Glomerular visceral epithelial cell (primary cell): ENCODE measurements at regions not wholly inside any gene's neighbourhood (a gene's known extent, or its start where the extent isn't known, plus 50 kb on each side); places are given as distances from the start of the nearest gene placed in this dataset.

ENCODE experiments used
- DNase-seq: peaks from one replicate; pipeline ENCODE4 v3.0.0-alpha.2; 2016; ENCODE audit errors: extremely low spot score

- DNase-seq: no peak
These were observed 146.7 kb downstream of the CARTPT start for GRCh38 chr5:71865665-71866320.

DNA sequence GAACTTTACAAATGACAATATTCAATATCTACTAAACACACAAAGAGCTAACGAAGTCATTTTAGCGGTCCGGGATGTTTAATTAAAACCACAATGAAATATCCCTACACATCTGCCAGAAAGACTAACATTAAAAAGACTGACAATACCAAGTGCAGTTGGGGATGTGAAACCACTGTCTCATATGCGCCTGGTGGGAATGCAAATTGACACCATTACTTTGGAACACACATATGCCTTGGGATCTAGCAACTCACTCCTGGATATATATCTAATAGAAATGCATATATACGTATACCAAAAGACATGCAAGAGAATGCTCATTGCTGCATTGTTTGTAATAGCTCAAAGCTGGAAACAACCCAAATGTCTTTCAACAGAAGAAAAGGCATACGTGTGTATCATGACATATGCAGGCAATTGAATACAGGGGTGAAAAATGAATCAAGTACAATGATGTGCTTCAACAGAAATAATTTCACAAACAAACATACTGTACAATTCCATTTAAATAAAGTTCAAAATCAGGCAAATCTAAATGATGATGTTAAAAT is 153.3 kb downstream of the CARTPT start:
- no peak for DNase-seq

- DNase-seq: no peak
These were observed 154.1 kb downstream of the CARTPT start for GRCh38 chr5:71873191-71873591.

DNA sequence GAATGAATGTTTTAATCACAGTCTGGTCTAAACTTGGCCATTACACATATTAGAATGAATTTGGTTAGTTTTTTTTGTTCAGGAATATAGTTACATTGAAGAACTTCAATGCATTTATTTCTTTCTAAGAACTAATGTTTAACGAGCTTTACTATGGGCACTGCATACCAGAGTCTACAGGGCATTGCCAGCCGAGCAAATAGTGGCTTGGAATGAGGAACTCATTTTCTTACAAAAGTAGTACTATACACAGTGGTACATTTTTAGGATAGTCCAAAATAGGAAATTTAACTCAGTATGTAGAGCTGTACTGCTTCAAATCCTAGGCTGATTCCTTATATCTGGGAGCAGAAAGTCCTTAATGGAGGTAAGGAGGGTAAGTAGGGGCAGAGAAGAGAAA is 155.4 kb downstream of the CARTPT start:
- DNase-seq: no peak

- no peak for DNase-seq
These were observed 158.4 kb downstream of the CARTPT start for GRCh38 chr5:71877511-71877910.

GRCh38 chr5:71880536-71880935 is 161.5 kb downstream of the CARTPT start:
- DNase-seq: no peak

DNA sequence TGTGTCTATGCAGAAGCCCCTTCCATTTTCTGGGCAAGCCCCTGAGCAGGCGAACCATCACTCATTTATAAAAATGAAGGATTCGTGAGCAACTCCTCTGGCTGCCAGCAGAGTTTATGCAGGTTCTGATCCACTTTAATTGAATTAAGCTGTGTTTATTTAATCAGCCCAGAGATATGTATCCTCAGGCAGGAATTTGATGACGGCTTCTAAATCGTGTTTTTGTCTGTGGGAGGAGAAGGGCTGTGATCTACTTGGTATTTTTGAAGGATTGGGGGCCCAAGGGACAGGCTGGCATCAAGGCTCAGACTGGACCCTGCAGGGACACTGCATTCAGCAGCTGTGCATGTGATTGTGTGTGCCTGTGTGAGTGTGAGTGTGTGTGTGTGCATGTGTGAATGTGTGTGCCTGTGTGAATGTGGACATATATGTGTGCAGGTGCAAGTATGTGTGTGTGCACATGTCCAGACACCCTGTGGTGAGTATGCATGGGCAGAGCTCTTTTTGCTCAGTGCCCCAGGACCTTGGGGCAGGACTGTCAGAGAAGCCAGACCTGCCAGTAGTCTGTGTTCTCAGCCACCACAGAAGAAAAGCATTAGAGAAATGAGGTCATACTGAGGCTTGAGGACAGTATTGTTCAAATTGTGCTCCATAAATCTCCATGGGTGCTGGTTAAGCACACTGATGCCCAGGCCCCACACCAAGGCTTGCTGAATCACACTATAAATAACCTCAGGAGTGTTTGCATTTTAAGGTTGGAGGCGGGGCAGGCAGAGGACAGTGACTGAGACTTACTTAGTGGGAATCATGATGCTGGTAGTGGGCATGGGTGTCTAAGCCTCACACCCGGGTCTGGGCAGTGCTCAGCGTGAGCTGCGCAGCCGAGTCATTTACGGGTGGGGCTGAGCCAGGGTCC is 164.0 kb downstream of the CARTPT start:
- no peak for DNase-seq

DNA sequence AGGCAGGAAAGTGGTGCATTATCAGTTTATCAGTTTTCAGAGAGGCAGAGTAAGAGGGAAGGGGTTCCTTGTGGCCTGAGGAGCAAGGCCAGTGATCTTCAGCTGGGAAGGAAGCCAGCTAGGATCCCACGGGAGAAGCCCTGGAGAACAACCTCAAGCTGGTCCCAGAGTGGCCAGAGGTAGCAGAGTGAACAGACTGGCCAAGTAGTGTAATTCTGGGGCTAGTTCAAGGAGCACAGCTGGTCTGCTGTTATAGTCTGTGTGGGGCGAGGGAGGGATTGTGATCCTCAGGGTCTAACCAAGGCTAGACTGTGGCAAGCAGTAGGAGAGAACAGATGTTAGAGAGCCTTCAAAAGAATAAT is 164.6 kb downstream of the CARTPT start:
- DNase-seq: no peak

DNA sequence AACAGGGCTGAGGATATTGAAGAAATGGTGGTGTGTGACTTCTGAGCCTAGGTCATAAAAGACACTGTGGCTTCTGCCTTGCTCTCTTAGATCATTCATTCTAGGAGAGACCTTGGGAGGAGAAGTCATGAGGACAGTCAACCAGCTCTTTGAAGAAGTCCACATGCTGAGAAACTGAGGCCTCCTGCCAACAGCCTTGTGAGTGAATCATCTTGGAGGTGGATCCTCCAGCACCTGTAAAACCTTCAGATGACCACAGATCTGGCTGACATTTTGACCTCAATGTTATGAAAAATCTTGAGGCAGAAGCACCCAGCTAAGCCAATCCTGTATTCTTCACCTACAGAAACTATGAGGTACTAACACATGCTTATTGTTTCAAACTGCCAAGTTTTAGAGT is 165.9 kb downstream of the CARTPT start:
- no peak for DNase-seq

DNA sequence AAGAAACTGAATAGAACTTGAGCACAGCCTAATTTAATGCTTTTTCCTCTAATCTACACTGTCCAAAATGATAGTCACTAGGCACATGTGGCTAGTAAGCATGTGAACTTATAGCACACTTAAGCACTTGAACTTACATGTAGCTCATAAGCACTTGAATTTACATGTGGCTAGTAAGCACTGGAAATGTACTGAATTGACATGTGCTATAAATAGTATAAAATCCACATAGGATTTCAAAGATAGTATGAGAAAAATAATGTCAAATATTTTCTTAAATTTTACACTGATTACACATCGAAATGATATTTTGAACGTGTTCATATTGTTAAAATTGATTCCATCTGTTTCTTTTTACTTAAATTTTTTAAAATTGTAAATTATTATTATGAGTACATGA is 167.3 kb downstream of the CARTPT start:
- no peak for DNase-seq

- DNase-seq: peak; percentile 50
These were observed 168.6 kb downstream of the CARTPT start for GRCh38 chr5:71887680-71888079.

DNA sequence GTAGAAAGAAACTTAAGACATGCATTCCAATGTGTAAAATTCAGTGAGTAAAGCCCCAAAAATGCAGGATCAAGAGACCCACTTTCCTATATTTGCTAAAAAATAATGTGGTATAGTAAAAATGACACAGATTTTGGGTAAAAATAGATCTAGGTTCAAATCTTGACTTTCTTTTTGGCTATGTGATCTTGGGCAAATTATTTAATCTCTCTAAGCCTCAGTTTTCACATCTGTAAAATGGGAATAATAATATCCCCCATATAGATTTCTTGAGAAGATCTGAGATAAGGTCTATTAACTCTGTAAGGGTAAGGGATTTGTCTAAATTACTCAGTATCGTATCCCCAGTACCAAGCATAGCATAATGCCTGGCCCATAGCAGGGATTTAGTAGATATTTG is 172.3 kb downstream of the CARTPT start:
- DNase-seq: no peak

- peak; percentile 42 for DNase-seq
These were observed 172.8 kb downstream of the CARTPT start for GRCh38 chr5:71891856-71892255.

- no peak for DNase-seq
These were observed 173.7 kb downstream of the CARTPT start for GRCh38 chr5:71892641-71893365.

DNA sequence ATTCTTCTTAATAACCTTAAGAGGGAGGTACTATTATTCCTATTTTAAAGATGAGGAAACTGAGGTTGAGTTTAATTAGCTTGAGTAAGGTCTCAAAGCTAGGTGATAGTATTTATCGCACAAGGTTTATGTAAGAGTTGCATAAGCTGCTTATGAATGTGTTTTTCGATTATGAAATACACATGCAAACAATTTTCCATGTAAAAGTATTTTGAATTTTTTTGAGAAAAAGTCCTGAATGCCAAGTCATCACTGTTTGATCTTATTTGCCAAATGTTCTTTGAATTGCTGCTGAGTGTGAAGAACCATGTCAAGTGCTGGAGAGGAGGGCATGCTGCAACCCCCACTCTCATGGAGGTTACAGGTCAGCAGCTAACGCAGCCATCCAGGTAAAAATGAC is 174.4 kb downstream of the CARTPT start:
- no peak for DNase-seq

DNA sequence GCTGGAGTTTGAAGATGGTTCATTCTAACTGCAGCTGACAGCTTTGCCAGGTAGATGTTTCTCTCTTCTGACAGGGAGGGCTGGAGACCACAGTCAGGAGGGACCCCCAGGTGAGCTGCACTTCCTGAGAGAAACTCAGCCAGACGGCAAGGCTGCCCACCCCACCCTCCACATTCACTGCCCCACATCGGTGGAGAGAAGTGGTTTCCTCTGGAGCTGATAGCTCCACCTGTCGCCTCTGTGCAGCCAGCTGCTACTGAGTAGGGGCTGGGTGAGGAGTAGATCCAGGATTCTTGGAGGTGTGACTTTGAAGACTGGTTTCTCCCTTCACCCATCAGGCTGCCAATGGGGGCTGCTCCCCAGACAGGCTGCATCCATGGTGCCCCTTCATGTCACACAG is 175.0 kb downstream of the CARTPT start:
- DNase-seq: no peak

- no peak for DNase-seq
These were observed 176.5 kb downstream of the CARTPT start for GRCh38 chr5:71895546-71895945.

DNA sequence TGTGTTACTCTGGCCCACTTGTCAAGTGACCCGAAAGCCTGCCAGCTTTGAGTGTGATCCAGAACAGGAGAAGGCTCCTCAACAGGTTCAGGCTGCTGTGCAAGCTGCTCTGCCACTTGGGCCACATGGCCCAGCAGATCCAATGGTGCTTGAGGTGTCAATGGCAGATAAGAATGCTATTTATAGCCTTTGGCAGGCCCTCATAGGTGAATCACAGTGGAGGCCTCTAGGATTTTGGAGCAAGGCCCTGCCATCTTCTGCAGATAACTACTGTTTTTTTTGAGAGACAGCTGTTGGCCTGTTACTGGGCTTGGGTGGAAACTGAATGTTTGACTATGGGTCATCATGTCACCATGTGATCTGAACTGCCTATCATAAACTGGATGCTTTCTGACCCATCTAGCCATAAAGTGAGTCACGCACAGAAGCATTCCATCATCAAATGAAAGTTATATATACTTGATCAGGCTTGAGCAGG is 180.8 kb downstream of the CARTPT start:
- DNase-seq: peak; percentile 27

GRCh38 chr5:71903808-71904207 is 184.7 kb downstream of the CARTPT start:
- no peak for DNase-seq

DNA sequence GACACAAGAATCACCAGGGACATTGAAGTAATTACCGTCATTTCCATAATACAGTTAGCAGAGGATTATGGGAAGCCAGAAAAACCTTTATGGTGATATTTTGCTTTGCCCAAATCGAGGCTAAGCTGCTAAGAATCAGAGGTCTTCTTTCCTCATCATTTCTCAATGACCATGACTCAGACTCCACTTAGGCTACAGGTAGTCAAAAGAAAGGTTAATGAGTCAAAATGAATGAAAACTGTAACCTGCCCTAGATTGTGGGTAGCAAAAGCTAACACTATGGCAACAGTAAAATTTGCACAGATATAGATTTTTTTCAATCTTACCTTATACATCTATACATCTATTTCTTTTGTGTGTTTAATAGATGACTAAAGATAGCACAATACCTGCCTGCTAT is 185.8 kb downstream of the CARTPT start:
- no peak for DNase-seq

- no peak for DNase-seq
These were observed 187.0 kb downstream of the CARTPT start for GRCh38 chr5:71905834-71906711.
